Inflammatory macrophage treated with lipopolysaccharide for 4 hours (primary cell): ENCODE measurements at regions not wholly inside any gene's neighbourhood (a gene's known extent, or its start where the extent isn't known, plus 50 kb on each side); places are given as distances from the start of the nearest gene placed in this dataset.
A peak's percentile ranks its signal among the peaks of the same experiment; 100 is the strongest.

Experiments
- DNase-seq: peaks from one replicate; pipeline ENCODE4 v3.0.0-alpha.2; 2020

- no peak for DNase-seq
Measured at GRCh38 chr7:25279705-25280104, 51.4 kb upstream of the NPVF start.

- no peak for DNase-seq
Measured at GRCh38 chr7:25280181-25280580, 51.9 kb upstream of the NPVF start.

GRCh38 chr7:25282194-25282593 is 53.9 kb upstream of the NPVF start:
- no peak for DNase-seq

- no peak for DNase-seq
Measured at GRCh38 chr7:25286756-25287155, 58.5 kb upstream of the NPVF start.

- no peak for DNase-seq
Measured at GRCh38 chr7:25287291-25287690, 59.0 kb upstream of the NPVF start.

- DNase-seq, result no peak
Measured at GRCh38 chr7:25288556-25289307, 60.4 kb upstream of the NPVF start.

GRCh38 chr7:25289518-25289917 is 61.2 kb upstream of the NPVF start:
- no peak for DNase-seq

- no peak for DNase-seq
Measured at GRCh38 chr7:25294624-25295023, 66.3 kb upstream of the NPVF start.

GRCh38 chr7:25295387-25295786 is 67.1 kb upstream of the NPVF start:
- no peak for DNase-seq

GRCh38 chr7:25296086-25296485 is 67.8 kb upstream of the NPVF start:
- DNase-seq, result no peak

- no peak for DNase-seq
Measured at GRCh38 chr7:25297278-25297677, 69.0 kb upstream of the NPVF start.

- DNase-seq, result no peak
Measured at GRCh38 chr7:25303281-25304181, 75.2 kb upstream of the NPVF start.

- no peak for DNase-seq
Measured at GRCh38 chr7:25304691-25305090, 76.4 kb upstream of the NPVF start.

GRCh38 chr7:25305831-25306230 is 77.5 kb upstream of the NPVF start:
- DNase-seq, result peak; percentile 31

GRCh38 chr7:25307624-25308023 is 79.3 kb upstream of the NPVF start:
- no peak for DNase-seq

- no peak for DNase-seq
Measured at GRCh38 chr7:25308246-25308645, 80.0 kb upstream of the NPVF start.

- DNase-seq, result no peak
Measured at GRCh38 chr7:25308906-25309705, 80.8 kb upstream of the NPVF start.

GRCh38 chr7:25310896-25311295 is 82.6 kb upstream of the NPVF start:
- no peak for DNase-seq

GRCh38 chr7:25311346-25311745 is 83.1 kb upstream of the NPVF start:
- no peak for DNase-seq

- no peak for DNase-seq
Measured at GRCh38 chr7:25312968-25313367, 84.7 kb upstream of the NPVF start.

GRCh38 chr7:25313526-25313925 is 85.2 kb upstream of the NPVF start:
- peak; percentile 8 for DNase-seq

- no peak for DNase-seq
Measured at GRCh38 chr7:25314094-25314730, 85.9 kb upstream of the NPVF start.

- no peak for DNase-seq
Measured at GRCh38 chr7:25314731-25315267, 86.5 kb upstream of the NPVF start.
